Right forelimb (tissue), 1 donor: ENCODE measurements at regions not wholly inside any gene's neighbourhood (a gene's known extent, or its start where the extent isn't known, plus 50 kb on each side); places are given as distances from the start of the nearest gene placed in this dataset.
A peak's percentile ranks its signal among the peaks of the same experiment; 100 is the strongest.

Experiments used
- DNase-seq: peaks from one replicate; pipeline ENCODE4 v3.0.0-alpha.2; 2018

- DNase-seq = no peak
Observed at GRCh38 chr2:191515551-191515950, 162.4 kb upstream of the NABP1 start.

DNA sequence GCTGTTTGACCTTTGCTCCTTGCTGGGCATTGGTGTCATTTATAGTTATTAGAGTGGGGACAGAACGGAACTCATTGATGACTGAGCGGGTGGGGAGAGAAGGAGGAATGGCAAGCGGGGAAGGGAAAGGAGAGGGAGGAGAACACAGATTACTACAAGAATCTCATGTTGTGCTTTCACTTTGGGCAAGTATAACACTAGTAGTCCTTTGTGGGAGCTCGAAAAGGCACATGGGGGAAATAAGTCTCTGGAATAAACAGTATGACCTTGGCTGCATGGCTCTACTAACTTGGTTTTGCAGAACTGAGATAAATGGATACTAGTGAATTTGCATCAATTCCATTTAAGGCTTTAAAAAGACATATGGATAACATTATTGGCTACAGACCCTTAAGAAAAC, 161.7 kb upstream of the NABP1 start:
- DNase-seq = no peak

DNA sequence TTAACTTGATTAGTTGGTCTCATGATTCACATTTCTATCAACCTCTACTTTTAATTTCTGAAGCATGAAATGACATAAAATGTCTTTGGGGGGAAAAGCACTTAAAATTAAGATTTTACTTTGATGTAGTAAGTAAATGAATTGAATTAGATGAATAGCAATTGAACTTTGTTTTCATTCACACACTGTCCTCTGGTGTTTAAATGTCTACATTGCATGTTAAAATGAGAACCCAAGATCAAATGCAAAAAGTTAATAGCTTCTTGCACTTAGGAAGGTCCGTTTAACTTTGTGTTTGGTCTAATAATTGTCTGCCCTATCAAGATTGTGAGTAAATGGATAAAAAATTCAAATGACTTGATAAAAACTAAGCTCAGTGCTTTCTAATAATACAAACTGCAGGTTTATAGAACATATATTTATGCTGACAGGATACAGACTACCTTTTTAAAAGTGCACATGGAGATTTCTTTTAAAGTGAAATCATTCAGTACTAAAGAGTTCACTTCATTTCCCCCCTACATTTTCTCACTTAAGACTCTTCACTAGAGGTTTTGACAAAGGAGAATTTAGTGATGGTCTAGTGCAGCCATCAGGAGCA, 156.2 kb upstream of the NABP1 start:
- DNase-seq = no peak

- DNase-seq = no peak
Observed at GRCh38 chr2:191522478-191523120, 155.3 kb upstream of the NABP1 start.

GRCh38 chr2:191526091-191526490, 151.8 kb upstream of the NABP1 start:
- no peak for DNase-seq

GRCh38 chr2:191526536-191526935, 151.4 kb upstream of the NABP1 start:
- DNase-seq = no peak

GRCh38 chr2:191526953-191527556, 150.9 kb upstream of the NABP1 start:
- no peak for DNase-seq

DNA sequence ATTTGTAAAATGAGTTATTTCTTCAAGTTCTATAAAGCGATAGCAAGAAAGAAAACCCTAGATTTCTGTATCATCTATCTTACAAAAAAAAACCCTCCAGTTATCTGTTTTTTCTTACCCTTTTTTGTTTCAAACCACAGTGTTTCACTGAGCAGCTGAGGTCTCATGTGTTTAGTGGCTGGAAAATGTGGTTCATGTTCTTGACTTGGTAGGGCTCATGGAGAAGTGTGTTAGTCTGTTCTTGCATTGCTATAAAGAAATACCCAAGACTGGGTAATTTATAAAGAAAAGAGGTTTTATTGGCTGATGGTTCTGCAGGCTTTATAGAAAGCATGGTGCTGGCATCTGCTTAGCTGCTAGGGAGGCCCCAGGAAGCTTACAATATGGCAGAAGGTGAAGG, 147.3 kb upstream of the NABP1 start:
- DNase-seq = no peak

DNA sequence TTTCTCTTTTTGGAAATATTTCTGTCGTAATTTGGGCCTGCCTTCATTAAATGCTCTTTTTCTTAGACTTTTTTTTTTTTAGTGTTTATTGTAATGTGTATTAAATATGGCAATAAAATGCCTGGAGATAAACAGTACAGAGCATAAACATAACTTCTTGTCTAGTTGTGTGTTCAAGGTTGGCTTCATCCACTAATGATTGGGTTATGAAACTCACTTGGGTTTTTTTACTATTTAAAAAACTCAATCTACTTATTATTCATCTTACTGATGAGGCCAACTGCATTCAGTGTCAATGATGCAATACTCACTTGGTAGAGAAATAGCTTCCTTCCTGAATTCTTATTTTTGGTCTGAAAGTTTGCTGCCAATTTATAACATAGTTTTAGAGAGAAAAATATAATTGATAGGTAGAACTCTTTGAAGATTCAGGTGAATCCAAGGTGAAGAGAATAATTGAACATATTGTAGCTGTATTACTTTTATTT, 144.2 kb upstream of the NABP1 start:
- DNase-seq = no peak

DNA sequence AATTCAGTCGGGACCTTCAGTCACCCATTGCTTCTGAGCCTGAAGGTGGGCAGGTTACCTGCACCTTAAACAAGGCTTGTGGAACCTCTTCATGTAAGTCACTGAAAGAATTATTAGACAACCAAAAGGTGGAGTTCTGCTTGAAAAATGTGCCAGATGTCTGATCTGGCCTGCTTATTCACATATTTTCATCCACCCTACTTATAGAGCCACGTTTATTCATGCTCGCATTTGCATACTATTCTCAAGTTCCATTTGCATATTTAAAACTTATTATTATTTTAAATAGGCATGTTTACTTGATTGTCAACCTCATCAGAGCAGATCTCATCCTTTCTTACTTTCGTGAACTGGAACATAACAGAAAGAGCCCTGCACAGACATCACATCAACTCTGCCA, 140.0 kb upstream of the NABP1 start:
- DNase-seq = no peak

GRCh38 chr2:191538334-191538903, 139.5 kb upstream of the NABP1 start:
- no peak for DNase-seq

- DNase-seq = no peak
Observed at GRCh38 chr2:191539068-191539467, 138.9 kb upstream of the NABP1 start.

- no peak for DNase-seq
Observed at GRCh38 chr2:191540681-191541080, 137.3 kb upstream of the NABP1 start.

DNA sequence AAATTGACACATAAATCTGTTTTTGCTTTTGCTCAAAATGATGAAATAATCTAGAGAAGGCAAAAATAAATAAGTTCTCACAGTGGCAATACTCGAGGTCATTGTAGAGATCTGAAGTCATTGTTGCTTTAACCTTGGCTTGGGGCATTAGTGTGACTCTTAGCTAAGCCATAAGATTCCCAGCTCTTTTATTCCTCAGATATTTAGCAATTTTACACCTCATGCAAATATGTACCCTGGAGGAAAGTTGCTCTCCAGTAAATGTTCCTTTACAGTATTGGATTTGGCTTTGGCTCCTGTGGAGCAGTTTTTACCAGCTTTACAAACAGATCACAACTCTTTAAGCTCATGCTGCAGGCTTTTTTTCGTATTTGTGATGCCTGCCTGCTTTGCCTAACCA, 134.2 kb upstream of the NABP1 start:
- DNase-seq = no peak

- no peak for DNase-seq
Observed at GRCh38 chr2:191544461-191545062, 133.4 kb upstream of the NABP1 start.

DNA sequence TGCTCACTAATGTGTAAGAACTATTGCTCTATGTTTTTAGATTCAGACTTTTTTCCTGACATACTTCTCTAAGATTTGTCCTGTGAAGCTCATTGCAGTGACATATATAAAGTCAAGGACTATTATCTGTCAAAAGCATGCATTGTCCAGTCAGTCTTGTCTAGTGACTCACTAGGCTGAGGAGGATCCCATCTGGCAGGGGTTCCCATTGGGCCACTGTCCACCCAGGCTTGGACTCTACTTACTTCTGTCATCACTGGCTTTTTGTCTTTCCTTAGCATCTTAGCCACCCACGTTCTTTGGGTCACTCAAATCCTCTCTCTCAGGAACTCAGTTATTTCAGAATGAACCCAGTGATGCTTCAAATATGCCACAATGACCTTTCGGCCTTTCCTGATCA, 132.6 kb upstream of the NABP1 start:
- DNase-seq = no peak

DNA sequence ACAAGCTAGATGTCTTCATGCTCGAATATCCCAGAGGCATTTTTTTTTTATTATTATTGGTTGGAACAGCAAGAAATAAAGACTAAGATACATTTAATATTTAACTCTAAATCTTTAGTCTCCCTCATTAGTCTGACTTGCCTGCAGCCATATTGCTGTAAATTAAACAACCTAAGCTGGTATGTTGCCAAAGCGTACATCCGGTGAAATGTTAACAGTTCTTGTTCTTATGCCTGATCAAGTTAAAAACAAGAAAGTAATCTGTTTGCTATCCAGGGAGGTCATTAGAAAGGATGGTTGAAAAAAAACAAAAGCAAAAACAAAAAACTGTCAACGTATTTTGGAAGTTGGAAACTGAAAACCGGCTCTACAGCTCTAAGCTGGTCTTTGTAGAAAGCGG, 125.9 kb upstream of the NABP1 start:
- DNase-seq = no peak

DNA sequence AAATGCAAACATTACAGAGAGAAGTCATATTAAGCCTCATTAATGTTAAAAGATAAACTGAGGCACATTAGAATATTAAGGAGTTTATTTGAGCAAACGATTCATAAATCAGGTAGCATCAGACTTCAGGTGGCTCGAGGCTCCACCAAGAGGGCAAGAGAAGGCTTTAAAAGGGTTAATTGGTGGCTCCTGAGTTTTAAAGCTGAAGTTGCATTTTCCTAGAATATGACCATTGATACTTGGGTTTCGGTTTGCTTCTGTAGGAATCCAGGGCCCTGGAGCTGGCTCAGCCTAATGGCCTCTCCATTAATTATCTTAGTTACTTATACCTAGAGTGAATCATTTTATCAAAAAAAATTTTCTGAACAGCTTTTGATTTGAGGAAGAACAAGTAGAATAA, 123.7 kb upstream of the NABP1 start:
- no peak for DNase-seq

DNA sequence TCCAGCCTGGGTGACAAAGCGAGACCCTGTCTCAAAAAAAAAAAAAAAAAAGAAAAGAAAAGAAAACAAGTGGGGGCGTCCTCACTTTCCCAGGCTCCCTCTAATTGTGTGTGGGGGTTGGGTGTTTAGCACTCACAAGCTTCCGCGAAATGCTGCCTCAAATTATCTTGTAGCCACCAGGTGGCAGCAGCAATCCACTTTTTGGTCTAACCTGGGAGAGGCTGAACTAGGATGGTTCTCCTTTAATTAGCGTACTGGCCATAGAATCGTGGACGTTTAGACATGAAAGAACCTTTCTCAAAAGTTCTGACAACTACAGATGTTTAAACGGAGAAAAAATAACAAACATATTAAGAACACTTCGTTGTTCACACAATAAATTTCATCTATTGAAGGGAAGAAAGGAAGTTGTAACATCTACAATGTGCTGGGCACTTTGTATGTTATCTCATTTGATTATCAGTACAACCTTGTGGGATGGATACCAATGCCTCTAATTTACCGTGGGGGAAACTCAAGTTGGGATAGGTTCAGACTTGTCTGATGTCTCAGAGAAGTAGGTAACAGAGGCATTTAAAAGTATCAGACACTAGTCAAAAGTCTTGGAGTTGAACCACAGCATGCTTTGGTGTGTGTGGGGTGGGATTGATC, 122.7 kb upstream of the NABP1 start:
- DNase-seq = peak; percentile 85

GRCh38 chr2:191556463-191556862, 121.5 kb upstream of the NABP1 start:
- DNase-seq = no peak

- no peak for DNase-seq
Observed at GRCh38 chr2:191557841-191558240, 120.1 kb upstream of the NABP1 start.

- no peak for DNase-seq
Observed at GRCh38 chr2:191559569-191559968, 118.4 kb upstream of the NABP1 start.

DNA sequence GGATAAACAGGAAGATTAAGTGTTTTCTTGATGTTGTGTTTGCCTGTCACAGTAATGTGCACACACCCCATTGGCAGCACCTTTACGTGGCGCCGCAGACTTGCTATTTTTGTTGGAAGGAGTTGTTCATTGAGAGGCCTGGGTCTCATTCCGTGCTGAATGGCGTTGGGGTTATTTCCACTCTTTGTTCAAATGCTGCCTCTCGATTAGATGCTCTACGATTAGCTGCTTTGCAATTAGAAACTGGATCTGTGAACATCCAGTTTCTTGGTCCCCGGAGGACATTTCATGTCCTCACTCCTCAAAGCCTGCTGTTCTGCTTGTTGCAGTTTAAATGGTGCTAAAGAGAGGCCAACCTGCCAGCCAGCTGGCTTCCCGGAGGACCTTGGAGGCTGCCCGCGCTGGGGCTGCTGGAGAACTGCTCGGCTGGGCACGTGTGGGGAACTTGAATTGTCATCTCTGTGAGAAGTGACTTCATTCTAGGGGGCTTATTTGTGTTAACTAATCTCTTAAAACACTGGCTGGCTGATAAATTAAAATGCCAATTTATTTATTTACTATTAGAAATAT, 117.4 kb upstream of the NABP1 start:
- DNase-seq = no peak
